ENCODE measurements at regions not wholly inside any gene's neighbourhood (a gene's known extent, or its start where the extent isn't known, plus 50 kb on each side); places are given as distances from the start of the nearest gene placed in this dataset.
A peak's percentile ranks its signal among the peaks of the same experiment; 100 is the strongest.

- H3K79me1 ChIP-seq (ENCODE audit: insufficient read depth, low read depth, low read length, poor library complexity, severe bottlenecking), result no peaks in the 10 kb centered on the region
- no peak overlapping the region for H3T11ph ChIP-seq (ENCODE audit: low read length)
- H3K27ac ChIP-seq (ENCODE audit: insufficient read length, low read depth, low read length), result no peak overlapping the region
- no peak overlapping the region for H3K4ac ChIP-seq (ENCODE audit: low read depth, low read length)
- peaks cover 46% of the 10 kb centered on the region; the same call in 1 of the 2 replicates for H3K27me3 ChIP-seq (ENCODE audit: insufficient read depth, low read length)
- no peak overlapping the region for H2BK5ac ChIP-seq (ENCODE audit: insufficient read length, low read length)
- H3K4me1 ChIP-seq (ENCODE audit: insufficient read depth, low read length), result 0 out of 2 replicates have a peak, but pooled peaks cover 3% of the 10 kb centered on the region
- H3K56ac ChIP-seq (ENCODE audit: insufficient read length, low read depth, low read length), result no peak overlapping the region
- H3K23ac ChIP-seq (ENCODE audit: insufficient read length, low read depth, low read length), result no peak overlapping the region
- H3K4me1 Mint-ChIP-seq, result peaks cover 36 to 45% of the 10 kb centered on the region in 2 experiments
- H4K8ac ChIP-seq (replicated peaks; ENCODE audit: insufficient read length, low read depth, low read length), result no peak overlapping the region
- peaks cover 0 to 11% (median 10%) of the 10 kb centered on the region in 3 experiments; a peak in 5 of 7 replicates for H3K36me3 Mint-ChIP-seq (ENCODE audit: insufficient read depth in 1 of 3, low read depth in 3 of 3)
- H3K9me3 Mint-ChIP-seq, result peaks cover 18 to 21% of the 10 kb centered on the region in 2 experiments
- no peak for DNase-seq
- H3K27ac Mint-ChIP-seq, result 0 out of 7 replicates have a peak overlapping the region, but pooled peaks of 1 of the 3 experiments have one; percentile 23
- H3K18ac ChIP-seq (ENCODE audit: insufficient read length, low read depth, low read length), result no peak overlapping the region
- H2BK15ac ChIP-seq (ENCODE audit: low read depth, low read length), result no peak overlapping the region
- no peak overlapping the region for H2AFZ ChIP-seq (ENCODE audit: low read length)
- H2BK120ac ChIP-seq (ENCODE audit: low read depth, low read length, poor library complexity, severe bottlenecking), result no peak overlapping the region
- no peak overlapping the region for H2BK12ac ChIP-seq (ENCODE audit: insufficient read length, low read depth, low read length)
- no peak overlapping the region for H4K5ac ChIP-seq (ENCODE audit: insufficient read length, low read depth, low read length)
- H3K23me2 ChIP-seq (ENCODE audit: insufficient read length, low read depth, low read length, poor library complexity, severe bottlenecking), result peaks cover 51% of the 10 kb centered on the region
- peak overlapping the region; percentile 73 for H3K4me2 ChIP-seq (ENCODE audit: insufficient read depth, insufficient read length, low read length)
- no peaks in the 10 kb centered on the region for H3K9me3 ChIP-seq (ENCODE audit: control insufficient read depth, low read depth, low read length)
- peaks cover 95% of the 10 kb centered on the region for H3K27me3 Mint-ChIP-seq (ENCODE audit: low read depth)
- TF ChIP-seq, protein P1, sequence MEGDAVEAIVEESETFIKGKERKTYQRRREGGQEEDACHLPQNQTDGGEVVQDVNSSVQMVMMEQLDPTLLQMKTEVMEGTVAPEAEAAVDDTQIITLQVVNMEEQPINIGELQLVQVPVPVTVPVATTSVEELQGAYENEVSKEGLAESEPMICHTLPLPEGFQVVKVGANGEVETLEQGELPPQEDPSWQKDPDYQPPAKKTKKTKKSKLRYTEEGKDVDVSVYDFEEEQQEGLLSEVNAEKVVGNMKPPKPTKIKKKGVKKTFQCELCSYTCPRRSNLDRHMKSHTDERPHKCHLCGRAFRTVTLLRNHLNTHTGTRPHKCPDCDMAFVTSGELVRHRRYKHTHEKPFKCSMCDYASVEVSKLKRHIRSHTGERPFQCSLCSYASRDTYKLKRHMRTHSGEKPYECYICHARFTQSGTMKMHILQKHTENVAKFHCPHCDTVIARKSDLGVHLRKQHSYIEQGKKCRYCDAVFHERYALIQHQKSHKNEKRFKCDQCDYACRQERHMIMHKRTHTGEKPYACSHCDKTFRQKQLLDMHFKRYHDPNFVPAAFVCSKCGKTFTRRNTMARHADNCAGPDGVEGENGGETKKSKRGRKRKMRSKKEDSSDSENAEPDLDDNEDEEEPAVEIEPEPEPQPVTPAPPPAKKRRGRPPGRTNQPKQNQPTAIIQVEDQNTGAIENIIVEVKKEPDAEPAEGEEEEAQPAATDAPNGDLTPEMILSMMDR (conservative IDR thresholded peaks at IDR 0.05), result no peak
- WGBS (ENCODE audit: extremely low coverage, insufficient read length, low lambda C conversion rate), result no CpG with 5 or more reads among the region's 12 CpGs
- H2BK20ac ChIP-seq (ENCODE audit: low read depth, low read length, poor library complexity, severe bottlenecking), result no peak overlapping the region
- H3K14ac ChIP-seq (ENCODE audit: insufficient read depth, low read length), result peak overlapping the region; percentile 71
- no peaks in the 10 kb centered on the region for H3K79me2 ChIP-seq (ENCODE audit: insufficient read depth, low read length)
- H4K91ac ChIP-seq (ENCODE audit: insufficient read length, low read depth, low read length), result no peak overlapping the region
- H4K20me1 ChIP-seq (ENCODE audit: control insufficient read depth, insufficient read depth, insufficient read length), result no peaks in the 10 kb centered on the region
- H2AK5ac ChIP-seq (ENCODE audit: insufficient read length, low read length), result no peak overlapping the region
- H3K9ac ChIP-seq (ENCODE audit: extremely low read depth, insufficient read length, low read length), result no peak overlapping the region
- peak overlapping the region; percentile 66 to 95 for H3K4me3 Mint-ChIP-seq
These were observed 244.4 kb upstream of the TOPAZ1 start for GRCh38 chr3:43997316-43997715.

Measured in H9 (cell line).